CD14-positive monocyte (primary cell): ENCODE measurements at regions not wholly inside any gene's neighbourhood (a gene's known extent, or its start where the extent isn't known, plus 50 kb on each side); places are given as distances from the start of the nearest gene placed in this dataset.
"Not testable (repeated sequence)": the region's sequence is repeated elsewhere in the genome, so short reads cannot be mapped to it uniquely, and the experiment has no call there.

Source experiments
- DNase-seq, 3 donors: peaks; one replicate each; pipeline ENCODE4 v3.0.0-alpha.2; 2011 to 2022
- H2AFZ ChIP-seq: 2 replicates; pipeline ENCODE4 v1.6.0; 2012; ENCODE audit warnings: mild to moderate bottlenecking, low read depth, low read length, inconsistent platforms; ENCODE audit not compliant: insufficient read depth, poor library complexity, severe bottlenecking
- H3K27ac ChIP-seq, 2 donors: 1 replicate in 1 of 2; 2 replicates in 1 of 2; pipeline ENCODE4 v1.5.1; 2012 to 2013; ENCODE audit warnings: low read length in 2 of 2, control low read depth in 1 of 2, inconsistent platforms in 1 of 2, low read depth in 1 of 2, mild to moderate bottlenecking in 1 of 2
- H3K27me3 ChIP-seq, 2 donors: one replicate each; pipeline versions ENCODE4 v1.6.0 to v1.6.1; 2011 to 2013; ENCODE audit warnings: low read length in 2 of 2; ENCODE audit not compliant: control insufficient read depth in 2 of 2, insufficient read depth in 2 of 2
- H3K36me3 ChIP-seq, 2 donors: replicated peaks in 1 of 2; 1 replicate in 1 of 2; 2 replicates in 1 of 2; pipeline versions ENCODE4 v1.5.1 to v1.6.1; 2012 to 2013; ENCODE audit warnings: low read length in 2 of 2, control low read depth in 1 of 2, inconsistent platforms in 1 of 2, mild to moderate bottlenecking in 1 of 2; ENCODE audit not compliant: insufficient read depth in 2 of 2, control insufficient read depth in 1 of 2
- H3K4me1 ChIP-seq, 2 donors: 1 replicate in 1 of 2; 2 replicates in 1 of 2; pipeline versions ENCODE4 v1.5.1 to v1.6.1; 2012 to 2013; ENCODE audit warnings: low read length in 2 of 2, control low read depth in 1 of 2, inconsistent platforms in 1 of 2, mild to moderate bottlenecking in 1 of 2, moderate library complexity in 1 of 2; ENCODE audit not compliant: insufficient read depth in 2 of 2, control insufficient read depth in 1 of 2
- H3K4me2 ChIP-seq: replicated peaks from 2 replicates; pipeline ENCODE3; 2012; ENCODE audit warnings: low read length, moderate library complexity, mild to moderate bottlenecking; ENCODE audit not compliant: poor library complexity, severe bottlenecking; ENCODE audit errors: extremely low read depth
- H3K4me3 ChIP-seq, 3 experiments: fragments of 200-600 bp in 1 of 3; sonication (generic) in 1 of 3; replicated peaks in 1 of 3; 1 replicate in 2 of 3; 2 replicates in 1 of 3; pipeline ENCODE4 v1.5.1; 2011 to 2013; ENCODE audit warnings: low read length in 3 of 3, mild to moderate bottlenecking in 3 of 3, control low read depth in 2 of 3, low read depth in 2 of 3, inconsistent platforms in 1 of 3, moderate library complexity in 1 of 3
- H3K79me2 ChIP-seq: 2 replicates; pipeline ENCODE4 v1.6.0; 2012; ENCODE audit warnings: mild to moderate bottlenecking, control low read depth, inconsistent platforms, low read length, moderate library complexity; ENCODE audit not compliant: insufficient read depth
- H3K9ac ChIP-seq: 2 replicates; pipeline ENCODE4 v1.6.0; 2017; ENCODE audit warnings: low read length, mild to moderate bottlenecking; ENCODE audit not compliant: insufficient read depth, poor library complexity, severe bottlenecking
- H3K9me3 ChIP-seq, 2 donors: replicated peaks in 1 of 2; 1 replicate in 1 of 2; 2 replicates in 1 of 2; pipeline versions ENCODE4 v1.5.1 to v1.6.1; 2012 to 2013; ENCODE audit warnings: low read length in 2 of 2, control low read depth in 1 of 2; ENCODE audit not compliant: control insufficient read depth in 1 of 2, insufficient read depth in 1 of 2
- H4K20me1 ChIP-seq: 2 replicates; pipeline ENCODE4 v1.6.0; 2012; ENCODE audit warnings: mild to moderate bottlenecking, low read length, control low read depth, moderate library complexity; ENCODE audit not compliant: insufficient read depth
- H3K27ac Mint-ChIP-seq, 7 donors: one replicate each; pipeline ENCODE4 v1.8.0; 2020; ENCODE audit warnings: mild to moderate bottlenecking in 7 of 7, mixed read lengths in 7 of 7, moderate library complexity in 6 of 7, inconsistent platforms in 2 of 7
- H3K27me3 Mint-ChIP-seq, 3 donors: one replicate each; pipeline ENCODE4 v1.8.0; 2021 to 2022; ENCODE audit warnings: low read depth in 3 of 3, mild to moderate bottlenecking in 3 of 3, mixed read lengths in 3 of 3, moderate library complexity in 3 of 3, inconsistent platforms in 1 of 3
- H3K36me3 Mint-ChIP-seq, 2 donors: one replicate each; pipeline ENCODE4 v1.8.0; 2020; ENCODE audit warnings: mixed read lengths in 2 of 2, inconsistent platforms in 1 of 2, mild to moderate bottlenecking in 1 of 2
- H3K4me1 Mint-ChIP-seq: one replicate; pipeline ENCODE4 v1.8.0; 2020; ENCODE audit warnings: mild to moderate bottlenecking, mixed read lengths
- H3K4me3 Mint-ChIP-seq, 2 donors: one replicate each; pipeline ENCODE4 v1.8.0; 2020; ENCODE audit warnings: mild to moderate bottlenecking in 2 of 2, mixed read lengths in 2 of 2, moderate library complexity in 1 of 2
- H3K9me3 Mint-ChIP-seq, 7 donors: one replicate each; pipeline ENCODE4 v1.8.0; 2020 to 2022; ENCODE audit warnings: mixed read lengths in 7 of 7, mild to moderate bottlenecking in 6 of 7, moderate library complexity in 6 of 7, inconsistent platforms in 2 of 7
- CTCF ChIP-seq: fragments of 200-600 bp; IDR thresholded peaks from one replicate; pipeline ENCODE4 v1.8.0; 2022; ENCODE audit warnings: antibody characterized with exemption, mild to moderate bottlenecking
- WGBS: methylation state at CpG from one replicate; pipeline ENCODE4 v1.1.5; 2013; ENCODE audit warnings: missing lambda C conversion rate; ENCODE audit not compliant: insufficient coverage; 5-methylcytosine and 5-hydroxymethylcytosine counted together
- intact Hi-C, 2 donors: fragments of 100-400 bp; cut with micrococcal nuclease; formaldehyde crosslinking; loops; one replicate each; pipeline versions ENCODE4 v1.15.0 to v1.15.1; 2023

DNA sequence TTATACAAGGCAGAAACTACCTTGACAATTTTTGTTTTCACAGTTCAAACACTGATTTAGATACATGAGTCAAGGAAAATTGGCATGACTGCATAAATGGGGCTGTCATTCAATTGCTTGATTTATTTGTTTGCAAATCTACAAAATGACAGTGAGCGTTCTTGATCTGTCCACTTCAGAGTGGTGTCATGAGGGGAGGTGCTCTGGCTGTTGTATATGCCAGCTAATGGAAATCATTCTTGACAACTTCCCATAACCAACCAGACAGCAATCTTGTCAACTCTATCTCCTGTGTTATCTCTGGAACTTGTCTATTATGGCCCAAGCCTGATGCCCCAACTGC, 120.6 kb upstream of the UGP2 start:
- Histone ChIP-seq H3K79me2 (no peaks in the 10 kb centered on the region), H3K36me3 (no peaks in the 10 kb centered on the region), H3K4me3 (no peak overlapping the region), H3K9ac (no peak overlapping the region), H3K9me3 (no peaks in the 10 kb centered on the region), H3K4me2 (no peak overlapping the region), H2AFZ (no peak overlapping the region), H4K20me1 (no peaks in the 10 kb centered on the region), H3K27ac (no peak overlapping the region), H3K4me1 (no peaks in the 10 kb centered on the region), H3K27me3 (no peaks in the 10 kb centered on the region)
- no peaks in the 10 kb centered on the region for H3K36me3 Mint-ChIP-seq
- peaks cover 0 to 10% (median 2%) of the 10 kb centered on the region in 7 donors for H3K9me3 Mint-ChIP-seq
- peaks cover 0 to 2% (median 0%) of the 10 kb centered on the region in 3 donors for H3K27me3 Mint-ChIP-seq
- DNase-seq, result no peak
- no peak for TF ChIP-seq CTCF
- H3K27ac Mint-ChIP-seq, result no peak overlapping the region
- WGBS, result no CpG with 5 or more reads among the region's 1 CpG
- H3K4me1 Mint-ChIP-seq, result no peaks in the 10 kb centered on the region
- no peak overlapping the region for H3K4me3 Mint-ChIP-seq
- intact Hi-C loops, result no loop called here

GRCh38 chr2:63722284-63722683, 119.4 kb upstream of the UGP2 start:
- H3K4me3 Mint-ChIP-seq, H2AFZ ChIP-seq, intact Hi-C loops, H3K4me3 ChIP-seq, H4K20me1 ChIP-seq, H3K79me2 ChIP-seq, H3K9me3 Mint-ChIP-seq, H3K27me3 ChIP-seq, H3K9me3 ChIP-seq, DNase-seq, H3K9ac ChIP-seq, H3K27me3 Mint-ChIP-seq, H3K36me3 ChIP-seq, H3K36me3 Mint-ChIP-seq, H3K4me2 ChIP-seq, H3K4me1 ChIP-seq, H3K4me1 Mint-ChIP-seq, H3K27ac Mint-ChIP-seq, H3K27ac ChIP-seq: not testable (repeated sequence)
- no CpG with 5 or more reads among the region's 37 CpGs for WGBS
